ENCODE measurements at regions not wholly inside any gene's neighbourhood (a gene's known extent, or its start where the extent isn't known, plus 50 kb on each side); places are given as distances from the start of the nearest gene placed in this dataset.
"Not testable (repeated sequence)": the region's sequence is repeated elsewhere in the genome, so short reads cannot be mapped to it uniquely, and the experiment has no call there.

DNA sequence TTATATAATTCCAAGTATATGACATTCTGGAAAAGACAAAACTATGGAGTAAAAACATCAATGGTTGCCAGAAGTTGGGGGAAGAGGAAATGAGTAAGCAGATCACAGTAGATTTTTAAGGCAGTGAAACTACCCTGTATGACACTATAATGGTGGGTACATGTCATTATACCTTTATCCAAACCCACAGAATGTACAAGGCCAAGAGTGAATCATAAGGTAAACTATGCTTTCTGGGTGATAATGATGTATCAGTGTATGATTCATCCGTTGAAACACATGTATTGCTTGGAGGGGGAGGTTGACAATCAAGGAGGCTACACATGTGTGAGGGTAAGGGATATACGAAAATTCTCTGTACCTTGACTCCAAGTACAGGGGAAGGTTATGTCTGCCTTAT, 862.7 kb downstream of the PLA2G4A start:
- intact Hi-C loops (cut with DNase I) = no loop called here
- 85 to 90% methylated on average over 2 of the region's 2 CpGs for WGBS, 2 donors
- TF ChIP-seq, protein P1, sequence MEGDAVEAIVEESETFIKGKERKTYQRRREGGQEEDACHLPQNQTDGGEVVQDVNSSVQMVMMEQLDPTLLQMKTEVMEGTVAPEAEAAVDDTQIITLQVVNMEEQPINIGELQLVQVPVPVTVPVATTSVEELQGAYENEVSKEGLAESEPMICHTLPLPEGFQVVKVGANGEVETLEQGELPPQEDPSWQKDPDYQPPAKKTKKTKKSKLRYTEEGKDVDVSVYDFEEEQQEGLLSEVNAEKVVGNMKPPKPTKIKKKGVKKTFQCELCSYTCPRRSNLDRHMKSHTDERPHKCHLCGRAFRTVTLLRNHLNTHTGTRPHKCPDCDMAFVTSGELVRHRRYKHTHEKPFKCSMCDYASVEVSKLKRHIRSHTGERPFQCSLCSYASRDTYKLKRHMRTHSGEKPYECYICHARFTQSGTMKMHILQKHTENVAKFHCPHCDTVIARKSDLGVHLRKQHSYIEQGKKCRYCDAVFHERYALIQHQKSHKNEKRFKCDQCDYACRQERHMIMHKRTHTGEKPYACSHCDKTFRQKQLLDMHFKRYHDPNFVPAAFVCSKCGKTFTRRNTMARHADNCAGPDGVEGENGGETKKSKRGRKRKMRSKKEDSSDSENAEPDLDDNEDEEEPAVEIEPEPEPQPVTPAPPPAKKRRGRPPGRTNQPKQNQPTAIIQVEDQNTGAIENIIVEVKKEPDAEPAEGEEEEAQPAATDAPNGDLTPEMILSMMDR (IDR thresholded peaks at IDR 0.05) = no peak
- TF ChIP-seq POLR2A (IDR thresholded peaks at IDR 0.05) = no peak
- Histone ChIP-seq H3K27ac (no peak overlapping the region), H3K27me3 (no peaks in the 10 kb centered on the region), H3K4me1 (no peaks in the 10 kb centered on the region), H3K36me3 (no peaks in the 10 kb centered on the region), H3K9me3 (no peaks in the 10 kb centered on the region), H3K4me3 (replicated peaks in 1 of 3) (no peak overlapping the region)
- no peak for DNase-seq

DNA sequence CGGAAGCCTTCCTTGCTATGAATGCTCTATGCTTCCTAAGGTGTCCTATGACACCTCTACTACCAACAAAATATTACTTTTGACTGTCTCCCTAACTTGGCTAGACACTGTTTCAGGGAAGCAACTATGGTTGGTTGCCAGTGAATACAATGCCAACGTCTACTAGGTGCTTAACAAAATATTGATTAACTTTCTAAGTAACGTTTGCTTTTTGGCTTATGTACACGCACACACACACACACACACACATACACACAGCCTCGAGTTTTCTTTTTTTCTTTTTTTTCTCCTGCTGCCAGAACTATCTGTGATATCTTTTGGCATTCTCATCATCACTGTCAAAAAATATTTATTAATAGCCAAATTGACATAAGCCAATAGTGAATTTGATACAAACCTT, 864.0 kb downstream of the PLA2G4A start:
- no peak for TF ChIP-seq POLR2A (IDR thresholded peaks at IDR 0.05)
- TF ChIP-seq, protein P1 (IDR thresholded peaks at IDR 0.05) = no peak
- H3K4me3 ChIP-seq (replicated peaks in 1 of 3) = no peak overlapping the region
- H3K27ac ChIP-seq = no peak overlapping the region
- H3K36me3 ChIP-seq = no peaks in the 10 kb centered on the region
- DNase-seq = no peak
- no peaks in the 10 kb centered on the region for H3K4me1 ChIP-seq
- WGBS, 2 donors = 47 to 52% methylated on average over 5 of the region's 5 CpGs
- intact Hi-C loops (cut with DNase I) = no loop called here
- H3K27me3 ChIP-seq = no peaks in the 10 kb centered on the region
- H3K9me3 ChIP-seq = no peaks in the 10 kb centered on the region

DNA sequence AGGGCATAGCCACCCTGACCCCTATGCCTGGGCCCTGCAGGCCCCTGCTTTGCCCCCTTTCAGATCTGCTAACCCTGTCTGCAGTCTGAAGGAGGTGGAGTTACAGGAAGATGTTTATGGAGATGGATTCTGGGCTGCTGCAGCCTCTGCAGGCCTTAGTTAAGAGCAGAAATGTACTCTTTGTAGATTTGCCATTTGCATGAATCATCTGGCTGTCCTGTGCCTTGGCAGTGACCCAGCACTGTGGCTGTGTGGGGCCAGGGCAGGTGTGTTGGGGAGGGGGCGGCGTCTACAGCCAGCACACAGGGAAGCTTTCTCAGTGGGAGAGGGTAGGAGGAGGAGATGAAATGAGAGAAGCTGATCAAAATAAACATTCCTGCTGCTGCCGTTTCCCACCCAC, 867.3 kb downstream of the PLA2G4A start:
- intact Hi-C loops (cut with DNase I) = no loop called here
- Histone ChIP-seq H3K4me3 (replicated peaks in 1 of 3) (no peak overlapping the region), H3K27ac (no peak overlapping the region), H3K27me3 (no peaks in the 10 kb centered on the region), H3K4me1 (no peaks in the 10 kb centered on the region), H3K36me3 (no peaks in the 10 kb centered on the region), H3K9me3 (no peaks in the 10 kb centered on the region)
- WGBS, 2 donors = 72 to 74% methylated on average over 3 of the region's 3 CpGs
- TF ChIP-seq, protein P1 (IDR thresholded peaks at IDR 0.05) = no peak
- no peak for TF ChIP-seq POLR2A (IDR thresholded peaks at IDR 0.05)
- no peak for DNase-seq

DNA sequence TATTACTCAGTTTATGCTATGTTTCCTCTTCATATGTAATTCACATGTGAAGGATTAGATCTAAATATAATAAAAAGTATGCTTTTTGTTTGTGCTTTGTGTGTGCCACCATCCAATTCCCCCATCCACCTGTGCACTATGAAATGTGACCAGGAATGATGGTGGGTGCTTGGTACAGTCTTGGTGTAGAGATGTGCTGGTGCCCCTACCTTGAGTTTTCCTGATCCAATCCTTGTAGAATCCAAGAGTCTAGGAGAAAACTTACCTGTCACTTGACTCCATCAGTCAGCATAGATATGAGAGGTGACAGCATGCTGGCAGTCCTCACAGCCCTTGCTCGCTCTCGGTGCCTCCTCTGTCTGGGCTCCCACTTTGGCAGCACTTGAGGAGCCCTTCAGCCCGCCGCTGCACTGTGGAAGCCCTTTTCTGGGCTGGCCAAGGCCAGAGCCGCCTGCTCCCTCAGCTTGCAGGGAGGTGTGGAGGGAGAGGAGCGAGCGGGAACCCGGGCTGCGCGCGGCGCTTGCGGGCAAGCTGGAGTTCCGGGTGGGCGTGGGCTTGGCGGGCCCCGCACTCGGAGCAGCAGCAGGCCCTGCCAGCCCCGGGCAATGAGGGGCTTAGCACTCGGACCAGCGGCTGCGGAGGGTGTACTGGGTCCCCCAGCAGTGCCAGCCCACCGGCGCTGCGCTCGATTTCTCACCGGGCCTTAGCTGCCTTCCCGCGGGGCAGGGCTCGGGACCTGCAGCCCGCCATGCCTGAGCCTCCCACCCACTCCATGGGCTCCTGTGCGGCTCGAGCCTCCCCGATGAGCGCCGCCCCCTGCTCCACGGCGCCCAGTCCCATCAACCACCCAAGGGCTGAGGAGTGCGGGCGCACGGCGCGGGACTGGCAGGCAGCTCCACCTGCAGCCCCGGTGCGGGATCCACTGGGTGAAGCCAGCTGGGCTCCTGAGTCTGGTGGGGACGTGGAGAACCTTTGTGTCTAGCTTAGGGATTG, 874.7 kb downstream of the PLA2G4A start:
- H3K4me1 ChIP-seq; H3K27ac ChIP-seq; H3K27me3 ChIP-seq; H3K9me3 ChIP-seq; intact Hi-C loops (cut with DNase I); H3K36me3 ChIP-seq; DNase-seq; H3K4me3 ChIP-seq (replicated peaks in 1 of 3): not testable (repeated sequence)
- 86 to 90% methylated on average over 11 to 22 of the region's 46 CpGs for WGBS, 2 donors

DNA sequence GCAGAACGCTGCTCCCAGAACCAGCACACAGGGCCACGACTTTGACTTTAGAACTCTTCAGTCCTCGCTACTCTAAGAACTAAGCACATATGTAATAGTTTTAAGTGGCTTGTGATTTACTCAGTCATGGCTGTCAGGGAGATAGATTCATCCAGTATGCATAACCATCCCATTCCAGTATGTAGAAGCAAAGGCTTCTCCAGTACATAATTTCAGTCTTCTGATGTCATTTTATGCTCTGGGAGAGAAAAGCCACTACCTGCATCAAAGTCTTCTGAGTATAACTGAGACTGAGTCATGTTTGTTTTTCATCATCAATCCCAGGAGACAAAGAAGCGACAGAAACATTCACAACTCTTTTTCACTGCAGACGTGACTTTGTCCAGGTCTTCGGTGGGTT, 885.7 kb downstream of the PLA2G4A start:
- Histone ChIP-seq H3K4me3 (replicated peaks in 1 of 3) (no peak overlapping the region), H3K27ac (no peak overlapping the region), H3K9me3 (no peaks in the 10 kb centered on the region), H3K36me3 (no peaks in the 10 kb centered on the region), H3K4me1 (no peaks in the 10 kb centered on the region), H3K27me3 (no peaks in the 10 kb centered on the region)
- intact Hi-C loops (cut with DNase I) = no loop called here
- no peak for TF ChIP-seq POLR2A (IDR thresholded peaks at IDR 0.05)
- TF ChIP-seq, protein P1 (IDR thresholded peaks at IDR 0.05) = no peak
- no peak for DNase-seq
- WGBS, 2 donors = 89 to 90% methylated on average over 6 of the region's 6 CpGs
